Gastroesophageal sphincter (tissue), 3 donors: ENCODE measurements at regions not wholly inside any gene's neighbourhood (a gene's known extent, or its start where the extent isn't known, plus 50 kb on each side); places are given as distances from the start of the nearest gene placed in this dataset.

Source experiments
- CTCF ChIP-seq, 4 experiments: fragments of 200-600 bp in 2 of 4; fragments of 450-650 bp in 2 of 4; sonication (generic) in 1 of 4; IDR thresholded peaks; one replicate each; pipeline ENCODE4 v1.5.1; 2017 to 2019; ENCODE audit warnings: antibody characterized with exemption in 4 of 4, mild to moderate bottlenecking in 2 of 4, moderate library complexity in 2 of 4
- POLR2AphosphoS5 ChIP-seq: sonication (generic); formaldehyde crosslinking; IDR thresholded peaks from one replicate; pipeline ENCODE4 v1.6.1; 2017; ENCODE audit warnings: antibody characterized with exemption

GRCh38 chr2:6103949-6104348, 411.8 kb downstream of the SOX11 start:
- TF ChIP-seq POLR2AphosphoS5, result no peak
- TF ChIP-seq CTCF (IDR thresholded peaks at IDR 0.05), result no peak
